ENCODE measurements at regions not wholly inside any gene's neighbourhood (a gene's known extent, or its start where the extent isn't known, plus 50 kb on each side); places are given as distances from the start of the nearest gene placed in this dataset.

- no peak overlapping the region for H3K27ac ChIP-seq
- H3K36me3 ChIP-seq, result no peaks in the 10 kb centered on the region
- TF ChIP-seq POLR2A (IDR thresholded peaks at IDR 0.05), result no peak
- TF ChIP-seq, protein P1, sequence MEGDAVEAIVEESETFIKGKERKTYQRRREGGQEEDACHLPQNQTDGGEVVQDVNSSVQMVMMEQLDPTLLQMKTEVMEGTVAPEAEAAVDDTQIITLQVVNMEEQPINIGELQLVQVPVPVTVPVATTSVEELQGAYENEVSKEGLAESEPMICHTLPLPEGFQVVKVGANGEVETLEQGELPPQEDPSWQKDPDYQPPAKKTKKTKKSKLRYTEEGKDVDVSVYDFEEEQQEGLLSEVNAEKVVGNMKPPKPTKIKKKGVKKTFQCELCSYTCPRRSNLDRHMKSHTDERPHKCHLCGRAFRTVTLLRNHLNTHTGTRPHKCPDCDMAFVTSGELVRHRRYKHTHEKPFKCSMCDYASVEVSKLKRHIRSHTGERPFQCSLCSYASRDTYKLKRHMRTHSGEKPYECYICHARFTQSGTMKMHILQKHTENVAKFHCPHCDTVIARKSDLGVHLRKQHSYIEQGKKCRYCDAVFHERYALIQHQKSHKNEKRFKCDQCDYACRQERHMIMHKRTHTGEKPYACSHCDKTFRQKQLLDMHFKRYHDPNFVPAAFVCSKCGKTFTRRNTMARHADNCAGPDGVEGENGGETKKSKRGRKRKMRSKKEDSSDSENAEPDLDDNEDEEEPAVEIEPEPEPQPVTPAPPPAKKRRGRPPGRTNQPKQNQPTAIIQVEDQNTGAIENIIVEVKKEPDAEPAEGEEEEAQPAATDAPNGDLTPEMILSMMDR (IDR thresholded peaks at IDR 0.05), result no peak
- no peak overlapping the region for H3K4me3 ChIP-seq
- H3K27me3 ChIP-seq, result no peaks in the 10 kb centered on the region
- H3K4me1 ChIP-seq, result no peaks in the 10 kb centered on the region
- no peaks in the 10 kb centered on the region for H3K9me3 ChIP-seq
- DNase-seq, result no peak
- intact Hi-C loops (cut with DNase I; ENCODE audit: low total_unique reads), result no loop called here
These were observed 271.8 kb upstream of the ARX start for GRCh38 chrX:25287521-25287920.

- Histone ChIP-seq H3K27me3 (no peaks in the 10 kb centered on the region), H3K36me3 (no peaks in the 10 kb centered on the region), H3K9me3 (no peaks in the 10 kb centered on the region), H3K4me3 (no peak overlapping the region), H3K27ac (no peak overlapping the region), H3K4me1 (no peaks in the 10 kb centered on the region)
- no peak for DNase-seq
- intact Hi-C loops (cut with DNase I; ENCODE audit: low total_unique reads), result no loop called here
- no peak for TF ChIP-seq POLR2A (IDR thresholded peaks at IDR 0.05)
- TF ChIP-seq, protein P1 (IDR thresholded peaks at IDR 0.05), result no peak
These were observed 269.8 kb upstream of the ARX start for GRCh38 chrX:25285598-25285997.

DNA sequence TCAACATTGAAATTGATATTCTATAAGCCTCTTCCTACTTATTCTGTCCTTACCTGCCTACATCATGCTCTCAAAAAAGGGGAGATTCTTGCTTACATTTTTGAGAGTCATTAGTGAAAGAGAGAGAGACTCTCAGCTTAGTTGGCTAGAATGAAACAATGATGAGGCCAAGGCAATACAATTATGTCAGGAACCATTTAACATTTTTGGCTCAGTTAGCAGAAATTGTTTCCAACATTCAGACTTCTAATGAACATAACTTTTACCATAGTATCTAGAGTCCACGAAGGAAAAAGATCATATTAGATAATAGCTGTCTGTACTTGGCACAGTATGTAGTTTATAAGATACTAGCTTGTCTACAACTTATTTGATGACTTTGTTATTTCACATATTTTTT lies 263.7 kb upstream of the ARX start:
- H3K27ac ChIP-seq, result no peak overlapping the region
- no peak for DNase-seq
- no peaks in the 10 kb centered on the region for H3K36me3 ChIP-seq
- TF ChIP-seq POLR2A (IDR thresholded peaks at IDR 0.05), result no peak
- TF ChIP-seq, protein P1 (IDR thresholded peaks at IDR 0.05), result no peak
- no peaks in the 10 kb centered on the region for H3K4me1 ChIP-seq
- H3K4me3 ChIP-seq, result no peak overlapping the region
- intact Hi-C loops (cut with DNase I; ENCODE audit: low total_unique reads), result no loop called here
- H3K9me3 ChIP-seq, result no peaks in the 10 kb centered on the region
- H3K27me3 ChIP-seq, result no peaks in the 10 kb centered on the region

DNA sequence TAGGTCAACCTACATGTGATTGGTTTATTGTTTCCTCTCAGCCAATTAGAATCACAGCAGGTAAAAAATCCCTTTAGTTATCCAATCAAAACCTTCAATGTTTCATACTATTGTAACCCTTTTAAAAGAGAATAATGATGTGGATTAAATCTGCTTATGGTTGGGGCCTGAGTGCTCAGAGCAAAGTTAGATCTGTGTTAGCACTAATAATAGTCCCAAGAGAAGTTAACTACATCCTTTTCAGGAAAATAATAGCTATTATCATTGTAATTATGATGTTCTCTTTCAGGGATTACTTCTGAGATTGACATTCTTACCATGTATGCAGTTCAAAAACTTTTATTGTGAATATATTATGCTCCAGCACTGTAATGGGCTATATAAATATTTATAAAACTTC lies 262.6 kb upstream of the ARX start:
- Histone ChIP-seq H3K9me3 (no peaks in the 10 kb centered on the region), H3K27me3 (no peaks in the 10 kb centered on the region), H3K36me3 (no peaks in the 10 kb centered on the region), H3K4me1 (no peaks in the 10 kb centered on the region), H3K27ac (no peak overlapping the region), H3K4me3 (no peak overlapping the region)
- intact Hi-C loops (cut with DNase I; ENCODE audit: low total_unique reads), result no loop called here
- DNase-seq, result no peak
- TF ChIP-seq, protein P1 (IDR thresholded peaks at IDR 0.05), result no peak
- no peak for TF ChIP-seq POLR2A (IDR thresholded peaks at IDR 0.05)

DNA sequence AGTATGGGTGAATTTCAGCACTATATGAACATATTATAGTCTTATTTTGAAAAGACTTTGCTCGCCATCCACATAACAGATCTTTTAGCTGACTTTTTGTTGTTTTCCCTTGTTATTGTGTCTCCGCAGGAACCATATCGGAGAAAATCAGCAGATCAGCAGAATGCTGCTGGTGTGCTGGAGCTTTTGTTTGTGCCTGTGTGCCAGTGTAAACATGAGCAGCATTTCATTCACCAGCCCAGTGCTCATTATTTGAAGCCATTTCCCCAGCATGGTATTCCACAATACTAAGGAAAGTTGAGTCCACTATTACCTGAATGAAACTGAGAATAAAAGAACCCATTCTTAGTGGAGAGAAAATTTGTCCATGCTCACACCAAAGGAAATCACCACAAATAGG lies 261.8 kb upstream of the ARX start:
- intact Hi-C loops (cut with DNase I; ENCODE audit: low total_unique reads), result no loop called here
- Histone ChIP-seq H3K36me3 (no peaks in the 10 kb centered on the region), H3K4me3 (no peak overlapping the region), H3K4me1 (no peaks in the 10 kb centered on the region), H3K9me3 (no peaks in the 10 kb centered on the region), H3K27ac (no peak overlapping the region), H3K27me3 (no peaks in the 10 kb centered on the region)
- no peak for TF ChIP-seq POLR2A (IDR thresholded peaks at IDR 0.05)
- TF ChIP-seq, protein P1 (IDR thresholded peaks at IDR 0.05), result no peak
- DNase-seq, result no peak
